AML-193 (cell line): ENCODE measurements at regions not wholly inside any gene's neighbourhood (a gene's known extent, or its start where the extent isn't known, plus 50 kb on each side); places are given as distances from the start of the nearest gene placed in this dataset.

Experiments used
- DNase-seq, 2 experiments: peaks; one replicate each; lab custom pipeline; 2025; lab: John Stamatoyannopoulos, UW

DNA sequence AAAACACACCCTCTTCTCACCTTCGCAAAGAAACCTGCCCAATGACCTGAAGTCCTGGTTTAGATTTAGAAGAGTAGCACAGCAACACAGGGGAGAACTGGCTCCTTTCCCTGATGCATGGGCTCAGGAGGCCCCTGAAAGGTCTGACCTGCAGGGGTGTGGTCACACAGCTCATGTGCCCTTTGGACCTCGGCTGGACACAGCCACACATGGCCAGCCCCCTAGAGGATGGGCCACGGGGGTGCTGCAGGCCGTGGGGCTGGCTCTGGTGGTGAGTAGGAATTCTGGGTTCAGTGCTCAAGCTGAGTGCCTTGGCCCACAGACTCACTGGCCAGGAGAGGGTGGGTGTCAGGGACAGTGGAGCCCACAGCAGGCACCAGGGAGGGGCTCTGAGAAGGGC lies 118.5 kb upstream of the ADCY1 start:
- DNase-seq: no peak

DNA sequence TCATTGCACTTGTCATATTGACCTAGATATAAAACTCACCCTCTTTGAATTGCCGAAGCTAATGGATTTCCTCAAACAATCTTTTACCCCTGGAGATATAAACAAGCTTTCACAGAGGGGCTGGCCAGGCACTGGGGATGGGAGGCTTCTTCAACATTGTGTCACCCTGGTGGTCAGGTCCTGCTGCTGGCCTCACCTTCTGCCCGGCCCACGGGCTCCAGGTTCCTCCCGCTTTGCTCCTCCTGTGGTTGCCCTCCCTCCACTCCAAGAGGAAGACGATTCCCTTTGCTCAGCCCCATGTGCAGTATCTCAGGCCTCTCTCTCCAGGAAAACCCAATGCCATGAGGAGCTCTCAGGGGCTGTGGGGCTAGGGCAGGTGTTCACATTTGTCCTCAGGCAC lies 118.1 kb upstream of the ADCY1 start:
- no peak for DNase-seq

DNA sequence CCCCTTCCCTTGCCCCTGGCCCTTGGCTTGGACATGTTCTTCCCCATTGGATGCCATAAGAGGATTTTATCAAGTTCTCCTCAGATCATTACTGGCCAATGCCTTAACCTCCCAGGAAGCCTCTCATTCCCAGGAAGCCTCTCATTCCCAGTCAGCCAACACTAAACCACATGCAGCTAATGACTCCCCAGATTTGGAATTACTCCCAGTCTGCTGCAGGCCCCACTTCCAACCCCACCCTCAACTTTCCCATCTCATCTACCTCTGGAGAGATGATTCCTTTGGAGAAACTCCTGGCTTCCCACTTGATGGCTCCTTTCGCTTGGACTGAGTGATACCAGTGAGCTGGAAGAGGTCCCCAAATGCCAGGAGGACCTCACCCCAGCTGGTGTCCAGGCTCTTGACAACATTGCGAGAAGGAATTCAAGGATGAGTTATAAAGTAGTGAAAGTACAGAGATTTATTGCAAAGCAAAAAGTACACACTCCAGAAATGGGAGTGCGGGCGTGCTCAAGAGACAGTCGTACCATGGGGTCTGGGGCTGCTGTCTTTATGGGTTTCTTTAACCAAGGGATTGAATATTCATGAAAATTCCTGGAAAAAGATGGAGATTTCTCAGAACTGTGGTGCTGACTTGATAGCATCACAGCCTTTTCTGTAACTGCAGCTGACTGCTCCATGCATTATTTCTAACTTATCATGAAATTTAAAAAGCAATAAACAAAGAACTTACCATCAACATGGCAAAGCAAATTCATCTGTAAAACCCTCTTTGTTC lies 117.2 kb upstream of the ADCY1 start:
- DNase-seq: no peak

DNA sequence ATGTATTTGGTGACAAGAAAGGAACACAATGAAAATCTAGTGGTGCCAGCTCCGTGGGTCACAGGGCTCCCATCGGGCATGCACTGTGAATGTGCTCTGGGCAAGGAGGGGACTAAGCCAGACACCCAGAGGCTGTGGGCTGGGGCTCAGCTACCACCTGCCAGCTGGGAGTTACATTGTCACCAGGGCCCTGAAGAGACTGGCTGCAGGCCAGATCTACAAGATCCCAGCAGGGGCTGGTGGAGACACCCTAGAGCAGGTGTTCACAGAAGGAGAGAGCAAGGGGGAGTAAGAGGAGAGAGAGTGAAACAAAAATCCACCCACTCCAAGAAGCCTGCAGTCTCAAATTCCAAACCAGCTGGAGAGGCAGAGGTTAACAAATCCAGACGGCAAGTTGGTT lies 116.6 kb upstream of the ADCY1 start:
- no peak for DNase-seq

DNA sequence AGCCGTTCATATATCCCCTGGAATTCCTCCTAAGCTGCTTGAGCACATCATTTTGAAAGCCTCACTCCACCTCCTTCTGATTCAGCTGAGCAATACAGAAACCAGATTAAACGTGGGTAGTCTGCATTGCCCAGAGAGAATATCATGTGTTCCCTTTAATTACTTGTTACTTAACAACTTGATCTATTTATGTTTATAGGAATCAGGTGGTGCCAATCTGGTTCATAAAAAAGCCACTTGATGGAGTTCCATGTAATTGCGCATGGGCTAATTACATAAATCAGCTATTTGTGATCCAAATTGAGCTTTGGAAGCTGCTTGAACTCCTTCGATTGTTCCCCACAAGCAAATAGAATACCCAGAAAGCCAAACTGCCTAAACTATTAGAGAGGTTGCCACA lies 114.7 kb upstream of the ADCY1 start:
- DNase-seq: no peak

DNA sequence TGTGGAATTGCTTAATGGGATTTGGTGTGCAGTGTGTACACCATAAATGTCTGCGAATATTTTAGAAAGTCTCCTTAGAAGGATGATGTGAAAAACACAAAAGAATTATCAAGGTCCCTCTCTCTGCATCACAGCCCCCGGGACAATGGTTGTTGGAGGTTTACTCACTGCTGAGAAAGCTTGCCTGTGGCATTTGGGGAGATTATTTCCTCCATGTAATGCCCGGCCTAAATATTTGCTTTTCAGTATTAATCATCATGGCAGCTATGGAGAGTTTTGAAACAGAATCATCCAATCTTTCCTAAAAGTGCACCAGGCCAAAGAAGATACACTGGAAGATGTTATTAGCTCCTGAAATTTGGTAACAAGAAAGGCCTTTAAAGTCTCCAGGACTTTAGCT lies 113.8 kb upstream of the ADCY1 start:
- no peak for DNase-seq

DNA sequence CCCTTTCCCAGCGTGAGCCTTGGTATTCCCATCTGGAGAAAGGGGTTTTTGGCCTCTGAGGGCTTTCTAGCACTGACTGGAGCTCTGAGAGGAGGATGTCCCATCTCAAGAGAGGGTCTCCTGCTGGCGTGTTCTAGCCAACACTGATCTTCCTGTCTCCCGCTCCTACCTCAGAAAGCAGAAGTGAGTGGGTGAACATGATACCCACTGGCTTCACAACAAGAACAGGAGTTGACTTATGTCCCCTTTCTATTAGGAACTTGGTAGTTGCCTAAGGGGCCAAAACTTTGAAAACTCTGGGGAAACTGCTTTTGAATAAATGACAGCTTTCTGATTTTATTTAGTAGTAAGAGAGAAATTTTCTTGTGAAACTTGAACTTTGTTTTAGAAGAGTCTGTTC lies 113.1 kb upstream of the ADCY1 start:
- no peak for DNase-seq

DNA sequence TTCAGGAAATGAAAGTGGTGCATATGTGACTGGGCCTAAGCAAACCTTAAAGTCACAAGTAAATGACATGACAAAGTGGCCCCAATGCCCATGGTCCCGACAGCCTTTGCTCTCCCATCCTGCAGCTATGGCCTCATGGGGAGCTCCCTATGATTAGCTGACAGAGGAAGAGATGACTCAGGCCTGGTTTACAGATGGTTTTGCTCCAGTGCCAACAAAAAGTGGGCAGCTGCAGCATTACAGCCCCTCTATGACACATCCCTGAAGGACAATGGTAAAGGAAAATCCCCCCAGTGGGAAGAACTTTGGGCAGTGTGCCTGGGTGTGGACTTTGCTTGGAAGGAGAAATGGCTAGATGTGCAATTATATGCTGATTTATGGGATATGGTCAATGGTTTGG lies 105.1 kb upstream of the ADCY1 start:
- no peak for DNase-seq

DNA sequence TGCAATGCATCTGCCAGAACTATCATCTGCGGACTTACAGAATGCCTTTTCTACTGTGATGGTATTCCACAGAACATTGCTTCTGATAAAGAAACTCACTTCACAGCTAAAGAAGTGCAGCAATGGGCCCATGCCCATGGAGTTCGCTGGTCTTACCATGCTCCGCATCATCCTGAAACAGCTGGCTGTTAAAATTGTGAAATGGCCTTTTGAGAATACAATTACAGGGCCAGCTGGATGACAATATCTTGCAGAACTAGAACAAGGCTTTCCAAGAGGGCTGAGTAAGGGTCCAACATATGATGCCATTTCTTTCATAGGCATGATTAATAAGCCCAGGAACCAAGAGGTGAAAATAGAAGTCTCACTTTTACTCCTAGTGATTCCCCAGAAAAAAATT lies 104.1 kb upstream of the ADCY1 start:
- DNase-seq: no peak

DNA sequence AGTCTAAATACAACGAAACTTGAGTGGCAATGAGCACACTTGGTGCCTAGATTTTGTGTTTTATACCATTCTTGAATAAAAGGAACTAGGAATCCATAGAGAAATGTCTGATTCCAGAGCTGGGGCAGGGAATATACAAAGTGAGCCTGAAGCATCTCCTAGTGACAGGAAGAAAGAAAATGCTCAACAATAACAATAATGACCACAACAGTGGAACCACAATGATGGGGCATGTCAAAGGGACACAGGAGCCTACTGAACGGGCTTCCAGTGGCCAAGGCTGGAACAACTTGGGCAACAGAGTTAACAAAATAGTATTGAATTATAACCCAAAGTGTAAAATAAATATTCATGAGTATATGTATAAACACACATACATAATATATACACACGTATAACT lies 94.4 kb upstream of the ADCY1 start:
- DNase-seq: no peak

DNA sequence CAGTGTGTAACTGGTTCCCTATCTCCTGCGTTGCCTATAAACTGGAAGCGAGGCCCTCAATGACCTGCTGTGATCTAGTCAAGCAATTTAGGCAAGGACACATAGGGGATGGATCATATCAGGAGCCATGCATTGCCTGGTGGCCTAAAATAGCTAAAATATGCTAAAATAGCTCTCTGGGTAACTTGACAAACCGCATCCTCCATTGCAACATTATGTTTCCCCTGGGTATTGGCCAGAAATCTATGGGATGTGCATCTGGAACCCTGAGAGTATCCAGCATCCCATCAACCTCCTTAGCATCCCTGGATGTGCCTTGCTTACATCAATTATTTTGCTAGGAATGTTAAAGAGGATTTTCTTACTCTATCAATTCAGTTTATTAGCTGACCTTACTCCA lies 91.7 kb upstream of the ADCY1 start:
- no peak for DNase-seq

DNA sequence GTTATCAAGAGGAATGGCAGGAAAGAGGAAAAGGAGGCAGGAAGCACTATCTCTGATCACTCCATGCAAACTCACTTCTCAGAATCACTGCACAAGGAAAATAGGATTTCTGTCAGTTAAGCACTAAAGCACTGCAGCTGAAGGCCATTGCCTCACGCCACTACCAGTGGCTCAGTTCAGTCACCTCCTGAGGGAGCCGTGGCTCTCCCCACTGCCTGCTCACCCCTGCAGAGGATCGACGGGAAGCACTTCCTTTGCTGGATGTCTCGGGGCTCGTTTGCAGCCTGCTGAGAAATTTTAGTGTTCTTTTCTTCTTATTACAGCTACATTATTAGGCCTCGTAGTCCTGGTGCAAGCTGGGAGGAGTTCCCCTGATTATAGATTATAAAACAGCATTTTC lies 90.1 kb upstream of the ADCY1 start:
- no peak for DNase-seq

DNA sequence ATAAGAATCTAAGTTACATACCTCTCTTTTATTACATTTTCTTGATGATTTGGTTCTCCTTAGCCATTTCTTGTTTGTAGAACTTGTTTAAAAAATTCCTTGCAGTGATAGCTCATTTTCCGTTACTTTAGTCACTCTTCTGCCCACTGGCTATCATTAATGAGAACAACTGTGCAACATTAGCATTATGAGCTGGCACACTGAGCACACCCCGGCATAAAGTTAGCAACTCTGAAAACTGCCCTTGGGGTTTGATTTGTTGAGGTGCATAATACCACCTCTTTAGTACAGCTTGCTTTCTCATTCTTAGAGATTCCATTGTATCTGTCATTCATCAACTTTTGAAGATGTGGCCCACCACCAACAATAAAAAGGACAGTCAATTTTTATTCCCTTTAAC lies 87.6 kb upstream of the ADCY1 start:
- no peak for DNase-seq

DNA sequence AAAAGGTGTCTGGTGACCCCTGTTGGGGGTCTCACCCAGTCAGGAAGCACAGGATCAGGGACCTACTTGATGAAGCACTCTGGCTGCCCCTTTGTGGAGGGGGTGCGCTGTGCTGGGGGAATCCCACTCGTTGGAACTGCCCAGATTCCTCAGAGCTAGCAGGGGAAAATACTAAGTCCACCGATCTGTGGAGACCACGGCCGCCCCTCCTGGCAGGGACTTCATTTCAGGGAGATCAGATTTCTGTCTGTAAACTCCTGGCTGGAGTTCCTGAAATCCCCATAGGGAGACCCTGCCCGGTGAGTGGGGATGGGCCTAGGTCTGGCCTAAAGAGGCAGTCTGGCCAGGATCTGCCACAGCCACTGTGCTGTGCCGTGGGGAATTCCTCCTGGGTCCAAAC lies 79.3 kb upstream of the ADCY1 start:
- no peak for DNase-seq

DNA sequence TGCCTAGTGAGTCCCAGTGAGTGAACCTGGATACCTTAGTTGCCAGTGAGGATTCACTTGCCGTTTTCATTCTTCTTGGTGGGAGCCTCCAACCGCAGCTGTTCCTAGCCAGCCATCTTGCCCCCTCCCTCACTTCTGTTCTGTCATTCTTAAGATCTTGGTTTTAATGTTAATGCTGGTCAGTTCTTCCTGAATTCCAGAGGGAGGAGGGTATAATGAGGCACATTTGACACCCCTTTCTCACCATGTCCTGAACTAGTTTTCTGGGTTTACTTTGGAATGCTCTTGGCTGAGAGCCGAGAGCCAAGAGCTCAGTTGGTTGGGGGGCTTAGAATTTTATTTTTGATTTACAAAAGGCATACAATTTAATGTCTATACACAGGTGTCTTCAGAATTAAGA lies 78.5 kb upstream of the ADCY1 start:
- no peak for DNase-seq

DNA sequence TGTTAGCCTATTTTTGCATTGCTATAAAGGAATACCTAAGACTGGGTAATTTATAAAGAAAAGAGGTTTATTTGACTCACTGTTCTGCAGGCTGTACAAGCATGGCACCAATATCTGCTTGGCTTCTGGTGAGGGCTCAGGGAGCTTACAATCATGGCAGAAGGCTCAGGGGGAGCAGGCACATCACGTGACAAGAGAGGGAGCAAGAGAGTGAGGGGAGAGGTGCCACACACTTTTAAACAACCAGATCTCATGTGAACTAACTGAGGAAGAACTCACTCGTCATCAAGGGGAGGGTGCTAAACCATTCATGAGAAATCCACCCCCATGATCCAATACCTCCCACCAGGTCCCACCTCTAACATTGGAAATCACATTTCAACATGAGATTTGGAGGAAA lies 73.9 kb upstream of the ADCY1 start:
- DNase-seq: no peak

DNA sequence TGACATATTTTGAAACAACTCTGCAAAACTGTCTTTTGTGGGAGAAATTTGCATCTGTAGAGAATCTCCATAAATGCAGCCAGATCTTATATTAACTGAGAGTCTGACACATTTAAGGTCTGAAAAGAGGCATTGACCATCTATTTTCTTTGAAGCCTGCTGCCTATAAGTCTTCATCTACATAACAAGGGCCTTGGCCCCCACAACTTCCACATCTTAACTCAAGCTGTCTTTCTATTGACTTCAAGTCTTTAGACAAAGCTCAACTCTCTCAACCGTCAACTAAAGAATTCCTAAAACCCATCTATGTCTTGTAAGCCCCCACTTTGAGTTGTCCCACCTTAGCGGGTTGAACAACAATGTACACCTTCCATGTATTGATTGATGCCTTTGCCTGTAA lies 72.4 kb upstream of the ADCY1 start:
- no peak for DNase-seq

DNA sequence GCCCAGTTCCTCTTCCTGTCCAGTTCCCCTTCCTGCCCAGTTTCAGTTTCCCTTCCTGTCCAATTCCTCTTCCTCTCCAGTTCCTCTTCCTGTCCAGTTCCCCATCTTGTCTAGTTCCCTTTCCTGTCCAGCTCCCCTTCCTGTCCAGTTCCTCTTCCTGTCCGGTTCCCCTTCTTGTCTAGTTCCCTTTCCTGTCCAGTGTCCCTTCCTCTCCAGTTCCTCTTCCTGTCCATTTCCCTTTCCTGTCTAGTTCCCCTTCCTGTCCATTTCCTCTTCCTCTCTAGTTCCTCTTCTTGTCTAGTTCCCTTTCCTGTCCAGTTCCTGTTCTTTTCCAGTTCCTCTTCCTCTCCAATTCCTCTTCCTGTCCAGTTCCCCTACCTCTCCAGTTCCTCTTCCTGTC lies 68.1 kb upstream of the ADCY1 start:
- DNase-seq: no peak

DNA sequence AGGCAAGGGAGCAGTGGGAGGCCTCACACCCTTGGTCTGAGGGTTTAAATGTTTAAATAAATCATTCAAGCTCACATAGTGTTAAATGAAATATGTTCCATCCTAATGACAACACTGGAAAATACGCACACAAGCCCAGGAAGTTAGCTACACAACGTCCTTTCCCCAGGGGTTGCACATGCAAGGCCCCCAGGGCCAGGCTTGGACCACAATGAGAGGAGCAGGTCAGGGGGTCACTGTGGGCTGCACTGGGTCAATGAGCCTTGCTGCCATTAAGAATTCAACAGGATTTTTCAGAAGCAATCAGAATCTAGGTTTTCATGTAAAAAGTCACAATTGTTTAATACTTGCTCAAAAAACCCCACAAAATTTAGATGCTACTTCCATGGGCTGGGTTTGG lies 64.9 kb upstream of the ADCY1 start:
- DNase-seq: no peak

DNA sequence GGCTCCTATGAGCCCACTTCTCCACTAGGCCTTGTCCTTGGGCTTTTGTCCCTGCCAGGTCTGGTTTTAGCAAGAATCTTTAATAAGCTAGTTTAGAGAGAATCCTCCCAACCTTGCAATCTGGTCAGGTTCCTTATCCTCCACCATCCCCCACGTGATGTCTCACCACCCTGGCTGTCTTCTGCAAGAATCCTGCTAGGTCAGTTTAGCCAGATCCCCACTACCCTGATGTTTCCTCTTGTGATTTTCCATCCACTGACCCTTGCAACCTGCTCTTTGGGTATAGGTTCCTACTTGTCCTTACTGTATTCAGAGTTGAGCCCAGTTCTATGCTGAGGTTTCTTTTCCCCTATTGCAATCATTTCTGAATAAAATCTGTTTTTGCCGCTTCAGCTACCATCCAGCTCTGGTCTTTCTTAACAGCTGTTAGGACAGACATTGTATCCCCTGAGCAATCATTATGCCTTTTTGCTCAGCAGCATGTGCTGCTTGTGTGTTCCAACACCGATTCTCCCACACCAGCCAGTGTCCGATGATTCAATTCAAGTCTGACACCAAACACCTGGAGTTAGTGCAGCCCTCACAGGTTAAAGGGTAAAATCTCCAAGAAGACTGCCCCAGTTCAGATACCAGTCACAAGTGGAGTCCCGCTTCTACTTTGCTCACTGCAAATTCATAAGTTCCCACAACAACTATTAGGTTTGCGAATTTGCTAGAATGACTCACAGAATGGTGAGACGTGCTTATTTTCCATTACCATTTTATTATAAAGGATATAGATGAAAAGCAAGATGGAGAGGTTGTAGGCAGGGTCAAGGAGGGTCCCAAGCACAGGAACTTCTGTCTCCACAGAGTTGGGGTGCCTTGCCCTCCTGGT lies 62.2 kb upstream of the ADCY1 start:
- DNase-seq: no peak

DNA sequence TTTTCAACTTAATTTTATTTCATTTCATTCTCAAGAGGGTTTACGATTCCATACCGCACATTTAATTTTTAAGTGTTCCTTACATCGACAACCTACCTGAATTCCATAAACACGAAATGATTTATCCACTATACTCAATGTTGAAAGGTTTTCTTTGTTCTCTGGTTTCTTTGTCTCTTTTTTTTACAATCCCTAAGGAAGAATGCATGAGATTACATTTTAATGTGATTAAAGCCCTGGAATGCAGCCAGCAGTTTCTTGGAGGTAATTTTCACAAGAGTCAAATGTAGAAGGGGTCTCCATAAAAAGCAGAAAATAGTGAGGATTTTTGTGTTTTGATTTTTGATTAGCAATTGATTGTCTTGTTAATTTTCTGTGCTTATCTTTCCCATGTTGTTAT lies 59.2 kb upstream of the ADCY1 start:
- DNase-seq: no peak

DNA sequence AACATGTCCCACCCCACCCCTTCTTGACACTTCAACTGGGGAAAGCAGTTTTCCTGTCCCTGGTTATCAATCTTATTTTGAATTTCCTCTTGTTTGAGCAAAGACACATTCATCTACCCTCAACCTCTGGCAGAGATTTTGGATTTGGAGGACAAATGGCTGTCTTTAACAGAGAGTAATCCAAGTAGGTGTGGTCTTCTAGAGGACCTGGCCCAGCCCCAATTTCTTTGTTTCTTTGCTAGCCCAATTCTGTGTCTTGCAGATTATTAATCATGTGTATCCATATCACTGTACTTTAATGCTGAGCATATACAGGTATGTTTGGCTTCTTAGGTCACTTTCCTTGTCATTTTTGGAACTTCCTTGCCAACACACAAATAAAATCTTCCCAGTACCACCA lies 58.8 kb upstream of the ADCY1 start:
- DNase-seq: no peak
